GM21447 (cell line): ENCODE measurements at regions not wholly inside any gene's neighbourhood (a gene's known extent, or its start where the extent isn't known, plus 50 kb on each side); places are given as distances from the start of the nearest gene placed in this dataset.

Experiments used
- ATAC-seq: cut with Tn5 transposase; IDR thresholded peaks from one replicate; pipeline ENCODE4 v1.9.1; 2021; ENCODE audit not compliant: unreplicated experiment

GRCh38 chr1:193365966-193366365 lies 179.6 kb upstream of the B3GALT2 start:
- no peak for ATAC-seq

DNA sequence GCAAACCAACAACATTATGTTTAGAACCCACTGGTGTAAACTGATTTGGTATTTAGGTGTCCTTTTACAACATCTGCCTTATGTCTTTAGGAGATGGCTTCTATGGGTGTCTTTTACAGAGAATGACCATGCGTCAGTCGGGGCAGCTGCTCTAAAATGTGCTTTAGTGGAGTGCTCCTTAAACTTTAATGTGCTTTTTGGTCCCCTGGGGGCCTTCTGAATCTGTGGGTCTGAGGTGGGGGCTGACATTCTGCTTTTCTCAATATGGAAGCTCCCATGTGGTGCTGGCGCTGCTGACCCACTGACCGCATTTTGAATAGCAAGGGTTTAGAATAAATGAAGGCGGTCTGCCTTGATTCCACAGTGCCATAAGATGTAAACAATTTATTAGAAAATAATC lies 173.2 kb upstream of the B3GALT2 start:
- ATAC-seq, result no peak

DNA sequence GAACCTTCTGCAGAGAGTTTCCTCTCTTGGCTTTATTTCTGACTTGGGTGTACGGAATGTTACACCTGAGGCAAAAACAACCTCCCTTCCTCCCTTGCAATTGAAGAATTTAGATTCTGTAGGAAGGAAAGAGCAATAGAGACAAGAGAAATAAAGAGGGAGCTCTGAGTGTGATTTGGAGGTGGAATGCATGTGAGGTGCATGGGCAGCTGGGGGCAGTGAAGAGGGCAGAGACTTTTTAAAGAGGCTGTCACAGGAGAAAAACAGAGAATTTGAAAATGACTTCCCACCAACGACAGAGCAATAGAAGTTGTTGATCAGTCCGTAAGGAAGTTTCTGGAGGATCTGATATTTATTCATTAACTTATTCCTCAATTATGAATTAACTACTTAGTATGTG lies 172.0 kb upstream of the B3GALT2 start:
- ATAC-seq, result no peak

DNA sequence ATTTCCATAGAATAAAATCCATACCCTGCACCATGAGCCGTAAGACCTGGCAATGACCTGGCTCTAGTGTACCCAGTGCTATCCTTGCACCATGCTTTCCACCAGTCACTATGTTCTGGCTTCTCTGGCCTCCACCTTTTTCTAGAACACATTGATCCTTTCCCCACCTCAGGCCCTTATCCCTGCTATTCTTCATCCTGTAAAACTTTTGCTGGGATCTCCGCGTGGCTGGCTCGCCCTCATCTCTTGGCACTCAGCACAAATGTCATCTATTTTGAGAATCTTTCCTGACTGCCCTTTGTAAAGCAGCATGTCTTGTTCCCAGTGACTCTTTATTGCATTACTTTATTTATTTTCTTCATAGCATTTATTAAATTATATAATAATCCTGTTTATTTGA lies 169.8 kb upstream of the B3GALT2 start:
- ATAC-seq, result no peak

GRCh38 chr1:193355626-193356025 lies 169.2 kb upstream of the B3GALT2 start:
- ATAC-seq, result no peak

- ATAC-seq, result no peak
These were observed 168.8 kb upstream of the B3GALT2 start for GRCh38 chr1:193355178-193355577.

DNA sequence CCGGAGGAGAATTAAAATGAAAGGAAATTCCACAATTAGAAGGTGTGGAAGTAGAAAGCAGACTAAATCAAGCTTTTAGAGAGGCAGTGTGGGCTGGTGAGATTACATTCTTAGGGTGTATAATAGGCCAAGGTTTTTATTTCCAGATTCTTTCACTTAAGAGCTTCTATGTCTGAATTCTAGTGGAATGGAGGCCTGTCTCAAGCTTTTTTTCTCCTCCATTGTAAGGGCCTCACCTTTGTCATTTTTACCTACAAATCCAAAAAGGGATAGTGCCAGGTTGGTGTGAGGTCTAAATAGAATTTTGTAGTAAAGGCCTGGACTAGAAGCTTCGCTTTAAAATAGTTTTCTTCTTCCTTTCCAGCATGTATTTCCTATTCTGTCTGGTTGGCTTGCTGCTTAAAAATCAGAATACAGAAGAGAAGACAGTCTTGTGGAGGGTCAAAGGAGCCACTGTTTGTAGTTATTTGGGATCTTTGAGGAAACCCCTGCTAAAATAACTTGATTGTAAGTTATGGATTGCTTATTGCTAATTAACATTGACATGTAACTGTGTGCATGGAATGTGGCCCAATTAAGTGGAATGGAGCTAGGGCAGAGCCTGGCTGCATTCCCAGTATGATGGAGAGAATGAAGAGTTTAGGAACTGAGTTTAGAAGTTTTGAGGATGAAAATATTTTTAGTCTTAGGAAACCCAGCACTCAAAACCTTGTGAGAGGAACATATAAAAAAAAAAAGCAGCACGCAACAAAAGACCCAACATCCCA lies 162.5 kb upstream of the B3GALT2 start:
- no peak for ATAC-seq

DNA sequence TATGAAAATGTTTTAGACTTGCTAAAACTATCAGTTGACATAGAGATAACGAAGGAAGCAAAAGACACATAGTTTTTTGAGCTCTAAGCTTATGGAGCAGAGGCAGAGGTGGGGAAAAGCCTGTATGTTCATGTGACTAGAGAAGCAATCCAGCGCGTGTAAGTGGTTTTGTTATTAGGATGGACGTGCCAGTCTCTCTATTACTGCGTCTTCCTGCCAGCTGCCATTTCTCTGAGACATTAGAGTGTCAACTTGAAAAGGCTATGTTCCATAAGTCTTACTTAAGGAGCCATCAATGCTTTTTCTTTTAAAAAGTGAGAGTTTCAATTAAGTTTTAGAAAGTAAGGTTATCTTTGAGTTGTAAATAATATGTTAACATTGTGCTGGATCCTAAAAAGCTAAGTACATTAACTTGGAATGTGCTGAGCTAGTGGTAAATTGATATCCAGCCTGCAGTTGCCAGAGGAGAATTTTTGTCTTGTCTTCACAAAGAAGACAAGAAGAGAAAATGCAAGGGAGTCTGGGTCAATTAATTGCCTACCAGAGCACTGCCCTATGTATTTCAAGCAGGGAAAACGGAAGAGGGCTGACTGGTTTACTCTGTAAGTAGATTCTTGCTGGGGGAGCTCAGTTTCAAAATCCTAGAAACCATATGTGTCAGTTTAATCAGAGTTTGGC lies 161.8 kb upstream of the B3GALT2 start:
- ATAC-seq, result no peak

GRCh38 chr1:193346085-193346484 lies 159.7 kb upstream of the B3GALT2 start:
- no peak for ATAC-seq

DNA sequence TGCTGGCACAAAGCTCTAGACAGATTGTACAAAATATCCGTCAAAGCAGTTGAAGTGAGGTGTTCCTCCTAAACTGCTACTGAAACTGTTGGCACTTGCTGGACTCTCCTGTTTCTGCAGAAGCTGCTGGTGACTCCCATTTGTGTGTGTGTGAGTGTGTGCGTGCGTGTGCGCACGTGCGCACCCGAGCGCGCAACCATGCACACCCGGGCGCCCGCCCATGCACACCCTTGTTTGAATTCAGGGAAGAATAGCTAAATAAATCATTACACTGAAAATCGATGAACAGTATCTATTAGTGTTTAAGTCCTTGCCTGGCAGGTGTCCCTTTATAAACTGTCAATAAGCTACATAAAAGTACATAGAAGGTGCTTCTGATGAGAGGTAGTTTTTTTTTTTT lies 156.4 kb upstream of the B3GALT2 start:
- ATAC-seq, result no peak

- no peak for ATAC-seq
These were observed 153.9 kb upstream of the B3GALT2 start for GRCh38 chr1:193340331-193340730.

DNA sequence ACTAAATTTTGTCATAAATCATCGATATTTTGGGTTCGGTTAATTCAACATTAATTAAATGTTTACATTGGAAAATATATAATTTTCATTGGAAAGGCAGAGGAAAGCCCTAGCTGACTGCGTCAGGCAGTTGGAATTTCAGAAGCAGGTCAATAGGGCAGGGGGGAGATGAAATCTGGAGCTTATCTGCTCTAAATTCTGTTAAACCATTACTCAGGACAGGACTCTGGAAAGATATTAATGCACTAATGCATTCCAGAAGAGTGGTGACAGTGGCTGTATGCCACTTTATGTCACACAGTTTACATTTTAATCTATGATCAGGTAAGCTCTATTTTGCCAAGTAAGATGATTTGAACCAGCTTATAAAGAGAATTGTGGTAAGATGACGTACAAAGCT lies 153.0 kb upstream of the B3GALT2 start:
- ATAC-seq, result no peak

DNA sequence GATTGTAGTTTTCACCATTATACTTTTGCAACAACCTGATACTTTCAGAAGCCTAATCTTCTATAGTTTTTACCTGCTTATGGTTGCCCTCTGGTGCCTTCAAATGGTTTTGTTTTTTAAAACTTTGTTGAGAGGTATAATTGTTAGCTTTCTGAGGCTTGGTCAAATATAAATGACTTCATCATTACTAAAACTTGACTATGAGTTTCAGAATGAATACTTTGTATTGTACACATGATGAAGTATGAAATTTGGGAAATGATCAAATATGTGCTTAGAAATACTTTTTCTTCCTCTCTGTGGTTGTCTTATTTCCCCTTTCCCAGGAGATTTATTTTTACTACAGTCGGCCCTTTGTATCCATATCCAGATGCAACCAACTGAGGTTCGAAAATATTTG lies 151.8 kb upstream of the B3GALT2 start:
- no peak for ATAC-seq

- ATAC-seq, result no peak
These were observed 149.5 kb upstream of the B3GALT2 start for GRCh38 chr1:193335806-193336428.

GRCh38 chr1:193333166-193333565 lies 146.8 kb upstream of the B3GALT2 start:
- no peak for ATAC-seq

- ATAC-seq, result no peak
These were observed 139.9 kb upstream of the B3GALT2 start for GRCh38 chr1:193326296-193326695.

GRCh38 chr1:193325771-193326170 lies 139.4 kb upstream of the B3GALT2 start:
- no peak for ATAC-seq

GRCh38 chr1:193325042-193325441 lies 138.6 kb upstream of the B3GALT2 start:
- no peak for ATAC-seq

DNA sequence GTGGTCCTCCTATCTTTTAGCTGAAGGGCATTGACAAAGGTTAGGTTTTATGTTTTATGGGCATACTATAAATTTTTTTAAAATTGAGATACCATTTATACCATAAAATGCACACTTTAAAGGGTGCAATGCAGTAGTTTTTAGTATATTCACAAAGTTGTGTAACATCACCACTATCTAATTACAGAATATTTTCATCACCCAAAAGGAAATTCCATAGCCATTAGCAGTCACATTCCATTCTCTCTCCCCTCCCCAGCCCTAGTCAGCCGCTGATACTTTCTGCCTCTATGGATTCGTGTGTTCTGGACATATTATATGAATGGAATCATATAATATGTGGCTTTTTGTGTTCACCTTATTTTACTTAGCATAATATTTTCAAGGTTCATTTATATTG lies 135.8 kb upstream of the B3GALT2 start:
- ATAC-seq, result no peak

DNA sequence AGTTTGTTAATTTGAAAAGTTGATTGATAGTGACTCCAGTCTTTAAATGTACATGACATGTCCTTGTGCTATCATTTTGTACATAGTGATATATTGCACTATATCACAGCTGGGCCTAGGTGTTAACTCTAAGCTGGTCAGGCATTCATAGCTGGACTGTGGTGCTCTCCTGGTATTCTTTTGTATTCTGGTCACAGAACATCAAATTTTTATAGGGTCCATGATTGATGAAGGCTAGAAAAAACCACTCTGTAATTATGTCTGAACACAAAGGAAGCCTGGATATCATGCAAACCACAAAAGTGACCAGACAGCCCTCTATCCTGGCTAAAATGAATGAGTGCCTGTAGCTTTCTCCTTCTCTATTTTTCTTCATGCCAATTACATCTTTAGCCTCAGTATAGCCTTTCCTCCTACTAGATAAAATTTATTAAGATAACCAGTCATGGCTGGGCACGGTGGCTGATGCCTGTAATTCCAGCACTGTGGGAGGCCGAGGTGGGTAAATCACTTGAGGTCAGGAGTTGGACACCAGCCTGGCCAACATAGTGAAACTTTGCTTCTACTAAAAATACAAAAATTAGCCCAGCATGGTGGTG lies 134.9 kb upstream of the B3GALT2 start:
- no peak for ATAC-seq

DNA sequence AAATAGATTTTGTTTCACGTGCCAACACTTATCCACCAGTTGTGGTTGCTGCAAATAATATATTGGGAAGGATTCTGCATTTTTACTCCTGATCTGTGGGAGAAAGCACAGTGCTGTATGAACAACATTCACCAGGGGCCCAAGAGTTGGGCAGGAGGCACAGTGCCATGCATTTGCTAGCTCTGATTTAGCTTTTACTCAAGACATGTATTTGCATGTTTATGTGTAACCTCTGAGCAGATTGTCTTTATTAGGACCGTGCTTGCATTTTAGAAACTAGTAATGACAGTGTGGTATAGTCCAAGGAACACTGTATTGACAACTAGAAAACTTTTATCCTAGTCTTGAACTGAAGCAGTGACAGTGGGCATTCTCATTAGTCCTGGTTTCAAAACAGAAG lies 133.9 kb upstream of the B3GALT2 start:
- ATAC-seq, result no peak

DNA sequence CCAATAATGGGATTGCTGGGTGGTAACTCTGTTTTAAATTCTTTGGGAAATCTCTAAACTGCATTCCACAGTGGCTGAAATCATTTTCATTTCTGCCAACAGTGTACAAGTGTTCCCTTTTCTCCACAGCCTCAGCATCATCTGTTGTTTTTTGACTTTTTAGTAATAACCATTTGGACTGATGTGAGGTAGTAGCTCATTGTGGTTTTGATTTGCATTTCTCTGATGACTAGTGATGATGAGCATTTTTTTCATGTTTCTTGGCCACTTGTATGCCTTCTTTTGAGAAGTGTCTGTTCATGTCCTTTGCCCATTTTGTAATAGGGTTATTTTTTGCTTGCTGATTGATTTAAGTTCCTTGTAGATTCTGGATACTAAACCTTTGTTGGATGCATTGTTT lies 131.9 kb upstream of the B3GALT2 start:
- no peak for ATAC-seq
